DMS153 treated with DMSO at 0.1 percent for 48 hours (cell line): ENCODE measurements at regions not wholly inside any gene's neighbourhood (a gene's known extent, or its start where the extent isn't known, plus 50 kb on each side); places are given as distances from the start of the nearest gene placed in this dataset.
"Not testable (repeated sequence)": the region's sequence is repeated elsewhere in the genome, so short reads cannot be mapped to it uniquely, and the experiment has no call there.

ENCODE experiments used
- DNase-seq: peaks from one replicate; lab custom pipeline; 2025; ENCODE audit not compliant: unreplicated experiment; lab: John Stamatoyannopoulos, UW

GRCh38 chr3:118525077-118525476, 509.6 kb downstream of the IGSF11 start:
- no peak for DNase-seq

DNA sequence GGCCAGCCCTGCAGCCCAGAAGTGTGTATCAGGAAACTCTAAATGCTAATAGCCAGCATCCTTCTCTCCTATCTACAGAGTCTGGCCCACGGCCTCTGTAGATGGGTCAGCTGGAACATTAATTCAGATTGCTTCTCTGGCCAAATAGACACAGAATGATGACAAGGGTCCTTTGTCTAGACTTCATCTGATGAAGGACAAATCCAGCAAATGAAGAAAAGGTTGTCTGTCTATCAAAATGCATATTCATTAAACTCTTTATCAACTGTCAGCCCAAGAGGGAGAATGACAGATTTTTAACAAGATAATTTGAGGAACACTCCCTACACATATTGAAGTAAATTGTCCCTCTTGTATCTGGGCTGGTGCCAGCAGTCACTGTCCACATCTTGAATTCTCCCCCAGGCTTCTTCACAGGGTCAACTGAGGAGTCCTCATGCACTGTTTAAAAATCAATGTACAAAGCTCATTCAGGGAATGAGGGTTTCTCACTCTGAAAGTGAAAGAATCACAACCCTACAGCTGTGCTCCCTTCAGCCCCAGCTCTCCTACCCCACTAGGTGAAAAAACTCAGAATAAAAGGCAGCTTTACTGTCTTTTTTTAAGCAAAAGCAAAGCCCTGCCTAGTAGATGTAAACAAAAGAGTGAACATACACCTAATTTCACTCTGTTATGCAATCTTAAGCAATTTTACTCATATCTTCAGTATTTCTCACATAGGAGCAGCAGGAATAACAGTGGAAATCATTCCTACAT, 507.7 kb downstream of the IGSF11 start:
- DNase-seq, result no peak

DNA sequence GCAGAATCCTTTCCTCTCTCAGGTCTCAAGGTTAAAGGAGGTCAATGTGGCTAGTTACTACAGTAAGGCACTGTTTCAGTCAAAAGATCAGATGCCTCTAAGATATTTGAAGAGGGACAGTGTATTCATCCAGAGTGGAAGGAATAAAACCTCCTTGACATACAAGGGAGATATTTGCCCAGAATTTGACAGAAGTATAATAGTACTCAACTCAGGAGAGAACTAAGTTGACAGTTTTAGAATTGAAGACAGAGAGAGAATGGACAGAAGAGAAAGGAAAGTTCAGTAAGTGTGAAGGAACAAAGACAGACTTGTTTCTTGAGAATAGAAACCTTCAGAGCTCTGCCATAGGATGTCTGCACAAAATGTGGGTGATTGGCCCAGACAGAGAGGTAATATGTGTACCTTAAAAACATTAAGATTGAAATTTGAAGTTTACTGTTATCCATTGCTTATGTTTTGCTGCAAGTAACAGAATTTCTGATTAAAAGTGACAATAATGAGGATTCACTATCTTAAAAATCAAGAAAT, 507.1 kb downstream of the IGSF11 start:
- no peak for DNase-seq

DNA sequence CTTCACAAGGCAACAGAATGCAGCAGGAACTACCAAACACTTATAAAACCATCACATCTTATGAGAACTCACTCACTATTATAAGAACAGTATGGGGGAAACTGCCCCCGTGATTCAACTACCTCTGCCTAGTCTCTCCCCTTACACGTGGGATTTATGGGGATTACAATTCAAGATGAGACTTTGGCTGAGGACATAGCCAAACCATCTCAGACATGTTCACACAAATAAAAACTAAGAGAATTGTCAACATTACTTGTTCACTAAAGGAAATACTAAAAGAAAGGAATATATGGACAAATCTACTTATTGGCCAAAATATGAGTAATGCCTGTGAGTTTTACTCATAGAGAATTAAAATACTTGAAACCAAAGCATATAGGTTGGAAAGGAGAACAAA, 505.1 kb downstream of the IGSF11 start:
- no peak for DNase-seq

DNA sequence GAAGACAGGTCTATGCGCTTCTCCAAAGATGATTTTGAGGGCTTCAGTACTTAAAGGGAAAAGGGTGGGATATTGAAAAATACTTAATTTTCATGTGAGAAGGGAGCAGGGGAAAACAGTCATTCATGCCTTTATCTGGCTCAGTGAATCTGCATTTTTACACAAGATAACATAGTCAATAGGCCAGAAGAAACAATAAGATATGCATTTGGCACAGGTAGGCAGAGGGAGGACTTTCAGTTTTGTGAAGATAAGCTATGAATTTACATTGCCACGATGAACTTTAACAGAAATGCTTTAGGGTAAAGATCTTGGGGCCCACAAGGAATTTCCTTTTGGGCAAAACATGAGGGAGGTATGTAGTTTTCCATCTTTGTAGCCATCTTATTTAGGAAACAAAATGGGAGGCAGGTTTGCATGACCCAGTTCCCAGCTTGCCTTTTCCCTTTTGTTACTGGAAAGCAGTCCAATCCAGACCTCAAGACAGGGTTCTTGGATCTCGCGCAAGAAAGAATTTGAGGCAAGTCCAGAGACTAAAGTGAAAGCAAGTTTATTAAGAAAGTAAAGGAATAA, 504.2 kb downstream of the IGSF11 start:
- no peak for DNase-seq

GRCh38 chr3:118530927-118531356, 503.7 kb downstream of the IGSF11 start:
- not testable (repeated sequence) for DNase-seq

DNA sequence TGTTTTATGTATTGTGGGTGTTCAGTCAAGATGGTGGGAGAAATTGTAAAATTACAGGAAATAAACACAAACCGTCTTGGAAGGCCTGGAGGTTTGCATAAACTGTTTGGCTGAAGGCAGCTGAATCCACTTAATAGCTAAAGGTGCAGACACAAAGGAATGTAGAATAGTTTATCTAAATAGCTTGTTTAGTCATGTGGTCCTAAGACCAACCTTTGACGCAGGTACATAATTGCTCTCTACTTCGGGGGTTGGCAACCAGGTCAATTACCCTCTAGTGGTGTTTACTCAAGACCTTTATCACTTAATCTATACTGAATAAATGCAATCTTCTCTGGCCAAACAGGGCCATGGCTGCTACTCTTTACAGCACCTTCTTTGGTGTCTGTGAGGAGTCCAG, 502.8 kb downstream of the IGSF11 start:
- no peak for DNase-seq

- no peak for DNase-seq
Measured at GRCh38 chr3:118533676-118534075, 501.0 kb downstream of the IGSF11 start.

GRCh38 chr3:118534519-118534918, 500.1 kb downstream of the IGSF11 start:
- DNase-seq, result no peak

- DNase-seq, result no peak
Measured at GRCh38 chr3:118536764-118537163, 497.9 kb downstream of the IGSF11 start.

DNA sequence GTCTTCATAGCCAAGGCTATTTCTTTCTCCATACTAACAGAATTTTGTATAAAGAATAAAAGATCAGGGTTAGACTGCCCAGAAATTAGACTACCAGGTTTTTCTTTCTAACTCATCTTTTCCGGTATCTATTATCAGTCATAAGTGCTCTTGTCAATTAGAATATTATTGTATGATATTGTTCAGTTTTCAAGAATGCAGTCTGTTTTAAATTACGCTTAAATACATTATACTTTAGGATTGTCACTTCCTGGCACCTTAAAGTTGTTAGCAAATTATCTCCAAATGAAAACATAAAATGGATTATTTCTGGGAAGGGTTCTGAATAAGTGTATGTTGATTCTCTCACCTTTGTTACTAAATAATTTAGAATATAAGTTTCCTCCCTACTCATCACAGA, 497.2 kb downstream of the IGSF11 start:
- no peak for DNase-seq

- DNase-seq, result no peak
Measured at GRCh38 chr3:118538187-118538586, 496.5 kb downstream of the IGSF11 start.

GRCh38 chr3:118539820-118540447, 494.7 kb downstream of the IGSF11 start:
- not testable (repeated sequence) for DNase-seq

- DNase-seq, result not testable (repeated sequence)
Measured at GRCh38 chr3:118540448-118540821, 494.2 kb downstream of the IGSF11 start.

- no peak for DNase-seq
Measured at GRCh38 chr3:118540826-118541225, 493.8 kb downstream of the IGSF11 start.

DNA sequence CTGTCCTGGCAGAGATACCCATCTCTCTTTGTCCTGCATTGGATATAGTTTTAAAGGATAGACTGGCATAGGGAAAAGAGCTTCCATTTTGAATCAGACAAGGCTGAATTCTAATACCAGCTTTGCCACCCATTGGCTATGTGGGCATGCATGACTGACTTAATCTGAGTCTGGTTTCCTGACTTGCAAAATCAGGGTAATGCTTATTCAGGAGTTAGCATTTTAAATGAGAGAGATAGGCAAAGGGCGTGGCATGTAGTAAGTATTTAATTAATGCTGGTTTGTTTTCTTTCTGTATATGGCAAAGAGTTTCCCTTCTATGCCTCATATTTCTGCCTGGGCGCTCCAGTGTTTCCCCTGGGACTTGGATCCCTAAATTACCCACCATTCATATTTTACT, 492.9 kb downstream of the IGSF11 start:
- no peak for DNase-seq

DNA sequence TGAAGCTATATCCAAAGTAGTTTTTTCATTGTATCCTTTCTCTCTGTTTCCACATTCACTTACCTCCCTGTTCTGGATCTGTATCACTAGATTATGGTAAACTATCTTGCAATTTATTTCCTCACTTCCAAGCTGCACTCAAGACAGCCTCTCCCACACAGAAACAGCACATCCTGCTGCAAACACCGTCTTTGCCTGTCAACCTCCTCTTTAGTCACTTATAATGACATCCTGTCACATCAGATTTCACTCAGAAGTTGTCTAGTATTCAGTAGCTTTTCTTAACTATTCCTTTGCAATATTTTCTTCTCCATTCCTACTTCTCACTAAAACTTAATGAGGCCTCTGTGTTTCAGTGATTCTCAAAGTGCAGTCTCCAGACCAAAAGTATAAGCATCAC, 490.8 kb downstream of the IGSF11 start:
- DNase-seq, result no peak

GRCh38 chr3:118544458-118544857, 490.2 kb downstream of the IGSF11 start:
- peak; percentile 4 for DNase-seq

GRCh38 chr3:118548434-118548833, 486.2 kb downstream of the IGSF11 start:
- no peak for DNase-seq

DNA sequence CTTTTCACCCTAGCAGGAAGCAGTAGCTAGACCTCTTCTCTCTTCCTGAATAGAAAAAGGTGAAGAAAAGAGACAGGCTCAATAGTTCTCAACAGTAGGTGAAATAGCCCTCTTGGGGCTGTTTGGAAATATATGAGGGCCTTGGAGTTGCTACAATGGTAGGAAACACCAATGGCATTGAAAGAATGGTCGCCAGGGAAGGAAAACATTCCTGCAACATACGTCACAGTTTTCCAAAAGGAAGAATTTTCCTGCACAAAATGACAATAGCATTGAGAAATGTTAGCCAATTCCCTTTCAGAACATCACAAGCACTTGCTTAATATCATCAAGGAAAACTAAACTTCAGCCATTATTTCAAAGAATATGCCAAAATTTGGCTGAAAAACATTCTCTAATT, 484.5 kb downstream of the IGSF11 start:
- DNase-seq, result no peak

DNA sequence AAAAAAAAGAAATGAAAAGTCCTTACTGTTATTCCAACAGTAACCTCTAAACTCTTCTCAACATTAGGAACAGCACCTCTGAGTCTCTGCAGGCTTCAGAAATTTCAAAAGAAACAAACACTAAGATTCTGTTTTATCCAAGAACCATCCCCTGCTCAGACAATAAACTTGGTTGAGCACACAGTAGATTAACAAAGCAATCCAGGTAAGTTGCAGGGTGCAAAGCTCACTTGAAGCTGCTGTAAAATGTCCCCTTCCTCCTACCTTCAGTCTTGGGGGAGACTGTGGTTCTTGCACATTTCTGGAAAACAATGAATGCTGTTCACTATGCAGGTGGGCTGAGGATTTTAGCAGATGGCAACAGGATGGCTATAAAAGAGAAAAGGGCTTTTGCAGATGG, 484.1 kb downstream of the IGSF11 start:
- no peak for DNase-seq

DNA sequence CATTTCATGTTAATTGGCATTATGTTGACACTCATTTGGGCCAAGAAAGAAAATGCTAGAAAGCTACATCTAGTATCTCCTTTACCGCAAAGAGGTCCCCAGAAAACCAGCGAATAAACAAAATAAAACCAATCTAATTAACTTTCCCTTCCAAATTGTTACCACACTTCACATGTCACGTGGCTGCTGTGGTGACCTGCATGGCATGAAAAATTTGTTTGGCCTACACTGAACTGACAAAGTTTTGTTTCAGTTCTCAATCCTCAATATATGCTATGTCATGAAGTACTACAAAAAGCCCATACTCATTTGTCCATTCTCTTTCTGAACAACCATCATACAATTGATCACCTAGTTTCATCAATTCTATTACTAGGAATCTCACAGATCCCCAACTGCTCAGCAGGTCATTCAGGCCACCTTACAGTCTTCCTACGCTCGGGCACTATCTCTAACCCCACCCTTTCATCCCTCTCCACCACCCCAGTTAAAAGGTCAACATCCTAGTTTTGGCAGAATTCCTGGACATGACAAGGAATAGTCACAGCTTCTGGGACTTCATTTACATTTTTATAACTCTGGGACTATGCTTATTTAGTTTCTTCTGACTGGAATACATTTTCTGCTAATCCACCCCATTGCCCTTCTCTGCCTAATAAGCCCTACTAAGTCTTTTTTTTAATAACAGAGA, 480.4 kb downstream of the IGSF11 start:
- no peak for DNase-seq
